Kasumi-1 (cell line): ENCODE measurements at regions not wholly inside any gene's neighbourhood (a gene's known extent, or its start where the extent isn't known, plus 50 kb on each side); places are given as distances from the start of the nearest gene placed in this dataset.
A peak's percentile ranks its signal among the peaks of the same experiment; 100 is the strongest.

Experiments used
- DNase-seq, 2 experiments: peaks; one replicate each; lab custom pipeline; 2025; lab: John Stamatoyannopoulos, UW

- no peak for DNase-seq
Measured at GRCh38 chr7:94054130-94054529, 50.0 kb upstream of the BET1 start.

- DNase-seq, result no peak
Measured at GRCh38 chr7:94055963-94056362, 51.8 kb upstream of the BET1 start.

GRCh38 chr7:94056796-94057207 lies 52.6 kb upstream of the BET1 start:
- peak in 1 of 2 experiments; percentile 3 for DNase-seq

GRCh38 chr7:94057955-94058354 lies 53.8 kb upstream of the BET1 start:
- DNase-seq, result no peak

GRCh38 chr7:94059746-94060145 lies 55.6 kb upstream of the BET1 start:
- no peak for DNase-seq

GRCh38 chr7:94060752-94061151 lies 56.6 kb upstream of the BET1 start:
- DNase-seq, result no peak

GRCh38 chr7:94061326-94061725 lies 57.2 kb upstream of the BET1 start:
- no peak for DNase-seq

- no peak for DNase-seq
Measured at GRCh38 chr7:94062372-94062771, 58.2 kb upstream of the BET1 start.

- DNase-seq, result no peak
Measured at GRCh38 chr7:94064541-94065191, 60.5 kb upstream of the BET1 start.

GRCh38 chr7:94067047-94067446 lies 62.9 kb upstream of the BET1 start:
- DNase-seq, result no peak

- no peak for DNase-seq
Measured at GRCh38 chr7:94067506-94067905, 63.4 kb upstream of the BET1 start.

GRCh38 chr7:94069162-94069739 lies 65.1 kb upstream of the BET1 start:
- DNase-seq, result no peak

- no peak for DNase-seq
Measured at GRCh38 chr7:94080551-94080950, 76.4 kb upstream of the BET1 start.

GRCh38 chr7:94082126-94082525 lies 78.0 kb upstream of the BET1 start:
- DNase-seq, result no peak

GRCh38 chr7:94087664-94088352 lies 83.7 kb upstream of the BET1 start:
- peak; percentile 31 to 52 for DNase-seq

GRCh38 chr7:94088560-94088959 lies 84.4 kb upstream of the BET1 start:
- no peak for DNase-seq

GRCh38 chr7:94089806-94090205 lies 85.7 kb upstream of the BET1 start:
- no peak for DNase-seq

- no peak for DNase-seq
Measured at GRCh38 chr7:94092980-94093379, 88.8 kb upstream of the BET1 start.

- no peak for DNase-seq
Measured at GRCh38 chr7:94094298-94094697, 90.1 kb upstream of the BET1 start.

GRCh38 chr7:94095316-94096009 lies 91.3 kb upstream of the BET1 start:
- no peak for DNase-seq

- DNase-seq, result no peak
Measured at GRCh38 chr7:94099679-94100078, 95.5 kb upstream of the BET1 start.

GRCh38 chr7:94100723-94101345 lies 96.7 kb upstream of the BET1 start:
- DNase-seq, result no peak
